NCI-H2227 treated with DMSO at 0.1 percent for 48 hours (cell line): ENCODE measurements at regions not wholly inside any gene's neighbourhood (a gene's known extent, or its start where the extent isn't known, plus 50 kb on each side); places are given as distances from the start of the nearest gene placed in this dataset.
"Not testable (repeated sequence)": the region's sequence is repeated elsewhere in the genome, so short reads cannot be mapped to it uniquely, and the experiment has no call there.

ENCODE experiments used
- DNase-seq: peaks from one replicate; lab custom pipeline; 2025; lab: John Stamatoyannopoulos, UW

DNA sequence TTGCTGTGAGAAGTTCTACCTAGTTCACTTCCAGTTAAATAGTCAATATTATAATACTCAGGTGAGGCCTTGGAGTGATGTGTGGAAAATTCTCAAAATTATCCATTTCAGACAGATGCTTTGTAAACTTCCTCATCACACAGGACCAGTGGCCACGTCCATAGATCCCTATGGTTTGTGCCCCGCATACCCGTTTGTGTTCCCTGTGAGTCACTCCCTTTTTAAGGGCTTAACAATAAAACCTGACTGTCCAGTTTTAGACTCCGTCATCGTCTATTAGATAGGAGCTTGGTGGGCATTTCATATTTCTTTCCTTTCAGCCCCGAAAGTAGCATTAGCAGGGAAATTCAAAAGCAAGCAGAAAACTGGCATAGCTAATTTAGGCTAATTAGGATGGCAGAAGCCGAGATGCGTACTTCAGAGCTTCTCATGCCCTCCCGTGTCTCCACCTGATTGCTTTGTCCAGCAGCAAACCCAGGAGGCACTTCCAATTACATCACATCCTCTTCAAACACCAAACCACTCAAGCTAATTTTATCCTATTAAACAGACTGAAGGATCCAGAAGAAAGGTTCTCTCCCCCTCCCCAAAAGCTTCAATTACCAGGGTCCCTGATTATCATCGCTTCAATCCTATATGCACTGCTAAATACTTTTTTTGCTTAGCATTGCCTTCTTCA is 186.6 kb upstream of the OTX2 start:
- DNase-seq = peak; percentile 47

DNA sequence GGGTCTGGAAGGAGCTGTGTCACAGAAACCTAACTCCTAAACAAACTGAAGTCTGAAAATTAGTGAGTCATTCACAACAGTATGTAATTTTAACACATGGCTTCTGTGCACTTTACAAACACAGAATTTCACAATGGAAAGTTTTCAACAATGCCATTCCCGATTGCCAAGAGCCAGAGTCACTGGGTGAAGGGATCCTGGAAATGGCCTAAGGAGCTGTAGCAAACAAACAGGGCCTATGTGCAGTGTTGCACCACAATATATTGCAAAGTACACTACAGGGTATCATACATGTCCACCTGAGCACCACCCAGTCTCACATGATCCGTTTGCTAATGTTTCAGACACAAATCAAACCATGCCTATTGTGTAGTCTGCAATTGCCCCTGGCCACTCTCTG is 184.7 kb upstream of the OTX2 start:
- no peak for DNase-seq

- no peak for DNase-seq
These were observed 182.1 kb upstream of the OTX2 start for GRCh38 chr14:56992332-56992820.

DNA sequence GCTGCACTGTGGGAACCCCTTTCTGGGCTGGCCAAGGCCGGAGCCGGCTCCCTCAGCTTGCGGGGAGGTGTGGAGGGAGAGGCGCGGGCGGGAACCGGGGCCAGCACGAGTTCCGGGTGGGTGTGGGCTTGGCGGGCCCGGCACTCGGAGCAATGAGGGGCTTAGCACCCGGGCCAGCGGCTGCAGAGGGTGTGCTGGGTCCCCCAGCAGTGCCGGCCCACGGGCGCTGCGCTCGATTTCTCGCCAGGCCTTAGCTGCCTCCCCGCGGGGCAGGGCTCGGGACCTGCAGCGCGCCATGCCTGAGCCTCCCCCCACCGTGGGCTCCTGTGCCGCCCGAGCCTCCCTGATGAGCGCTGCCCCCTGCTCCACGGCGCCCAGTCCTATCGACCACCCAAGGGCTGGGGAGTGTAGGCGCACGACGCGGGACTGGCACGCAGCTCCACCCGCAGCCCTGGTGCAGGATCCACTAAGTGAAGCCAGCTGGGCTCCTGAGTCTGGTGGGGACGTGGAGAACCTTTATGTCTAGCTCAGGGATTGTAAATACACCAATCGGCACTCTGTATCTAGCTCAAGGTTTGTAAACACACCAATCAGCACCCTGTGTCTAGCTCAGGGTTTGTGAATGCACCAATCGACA is 180.8 kb upstream of the OTX2 start:
- DNase-seq = not testable (repeated sequence)

GRCh38 chr14:56989359-56989758 is 179.1 kb upstream of the OTX2 start:
- no peak for DNase-seq

DNA sequence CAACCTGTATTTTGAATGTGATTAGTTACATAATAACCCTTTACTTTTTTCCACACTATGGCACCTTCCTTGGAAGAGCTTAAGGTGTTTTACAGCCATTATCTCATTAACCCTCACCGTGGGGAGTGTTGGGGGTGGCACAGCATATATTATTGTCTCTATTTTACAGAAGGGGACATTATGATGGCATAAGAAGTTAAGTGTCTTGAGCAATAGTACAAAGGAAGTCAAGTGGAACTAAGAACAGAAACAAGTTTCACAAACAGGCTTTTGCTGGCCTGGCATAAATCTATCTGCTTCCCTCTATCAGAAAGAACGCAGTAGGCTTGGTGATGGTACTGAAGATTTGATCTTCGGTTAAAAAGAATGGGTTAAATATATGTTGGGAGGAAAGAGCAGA is 169.7 kb upstream of the OTX2 start:
- DNase-seq = no peak

DNA sequence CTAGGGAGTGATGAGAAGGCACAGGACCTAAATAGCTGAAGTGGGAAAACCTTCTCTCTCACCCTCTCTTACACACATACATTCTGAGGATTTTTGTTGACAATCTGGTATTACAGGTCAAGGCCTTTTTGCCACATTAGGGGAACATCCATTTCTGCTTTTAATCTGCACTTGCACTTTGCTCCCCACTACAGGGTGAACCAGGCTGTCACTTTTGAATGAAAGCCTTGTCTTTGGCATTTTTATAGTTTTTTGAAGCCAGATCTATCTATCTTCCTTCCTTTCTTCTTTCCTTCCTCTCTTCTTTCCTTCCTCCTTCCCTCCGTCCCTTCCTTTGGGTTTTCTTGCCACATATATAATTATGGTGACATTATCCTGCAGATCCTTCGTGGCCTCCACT is 165.9 kb upstream of the OTX2 start:
- no peak for DNase-seq

- no peak for DNase-seq
These were observed 165.2 kb upstream of the OTX2 start for GRCh38 chr14:56975521-56975920.

DNA sequence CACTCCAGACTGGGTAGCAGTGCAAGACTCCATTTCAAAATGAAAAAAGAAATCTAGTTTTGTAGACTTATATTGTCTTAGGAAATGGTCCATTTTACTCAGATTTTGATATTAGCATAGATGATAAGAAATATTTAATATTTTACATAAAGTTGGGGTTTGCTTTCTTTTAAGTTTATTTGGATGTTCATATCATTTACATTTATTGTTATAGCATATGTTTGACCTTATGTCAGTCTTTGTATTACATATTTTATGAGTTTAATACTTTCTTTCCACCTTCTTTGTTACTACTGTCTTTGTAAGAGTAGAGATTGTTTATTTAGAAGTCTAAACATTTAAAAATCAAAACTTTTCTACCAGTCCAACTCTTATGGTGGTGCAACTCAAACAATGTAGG is 162.7 kb upstream of the OTX2 start:
- no peak for DNase-seq

DNA sequence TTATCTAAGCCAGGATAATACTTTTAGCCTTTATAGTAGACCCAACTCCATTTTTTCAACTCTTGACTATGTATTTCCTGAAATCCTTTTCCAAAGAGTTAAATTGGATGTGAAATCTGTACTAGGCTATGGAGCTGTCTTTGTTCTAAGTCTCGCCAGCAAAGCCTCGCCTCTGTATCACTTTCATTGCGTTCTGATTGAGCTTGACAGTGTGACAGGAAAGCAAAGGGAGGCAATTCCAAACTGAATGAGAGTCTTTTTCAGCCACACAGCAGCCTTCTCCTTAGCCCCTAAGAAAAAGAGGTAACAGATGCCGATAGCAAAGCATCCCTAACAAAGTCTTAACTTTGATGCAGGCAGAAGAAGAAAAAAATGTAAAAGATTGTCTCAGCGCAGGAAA is 154.6 kb upstream of the OTX2 start:
- DNase-seq = no peak

DNA sequence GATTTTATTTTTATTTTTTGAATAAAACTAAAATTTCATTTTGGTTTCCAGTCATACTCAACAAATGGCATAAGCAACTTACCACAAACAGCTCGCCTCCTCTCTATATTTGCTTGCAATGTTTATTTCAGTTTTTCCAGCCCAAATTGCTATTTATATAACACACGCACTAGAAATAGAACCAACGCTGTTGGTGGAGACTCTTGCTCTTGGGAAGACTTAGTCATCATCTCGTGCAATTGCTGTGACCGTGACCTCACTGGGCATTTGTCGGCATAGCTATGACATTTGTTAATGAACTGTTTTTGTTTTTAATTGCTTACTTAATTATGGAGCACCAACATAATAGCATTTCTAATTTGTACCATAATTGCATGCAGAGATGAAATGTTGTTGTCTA is 153.1 kb upstream of the OTX2 start:
- no peak for DNase-seq

DNA sequence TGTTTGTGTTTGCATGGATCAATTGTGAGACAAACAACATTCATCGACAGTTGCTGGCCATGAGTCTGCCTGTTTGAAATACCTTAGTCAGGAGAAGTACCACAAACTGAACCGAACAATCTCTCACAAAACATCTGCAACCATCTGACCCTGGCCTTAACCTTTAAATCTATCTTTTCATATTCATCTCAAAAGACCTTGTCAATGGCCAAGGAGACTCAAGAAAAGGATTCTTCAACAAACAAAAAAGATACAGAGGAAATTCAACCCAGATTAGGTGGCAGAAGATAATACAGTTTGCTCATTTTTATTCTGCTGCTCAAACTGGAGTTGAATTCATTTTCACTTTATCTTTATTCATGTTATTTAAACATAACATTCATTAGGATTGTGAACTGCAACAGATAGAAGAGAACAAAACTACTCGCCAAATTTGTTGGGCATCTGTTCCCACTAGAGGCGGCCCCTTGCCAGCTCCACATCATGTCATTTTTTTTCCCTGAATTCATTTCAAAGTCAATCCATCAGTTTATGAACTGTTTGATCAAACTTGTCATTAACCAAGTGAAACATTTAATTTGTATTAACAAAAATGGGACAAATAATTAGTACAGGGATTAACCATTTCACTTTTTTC is 152.3 kb upstream of the OTX2 start:
- no peak for DNase-seq

- no peak for DNase-seq
These were observed 149.6 kb upstream of the OTX2 start for GRCh38 chr14:56959869-56960268.

GRCh38 chr14:56959121-56959520 is 148.8 kb upstream of the OTX2 start:
- DNase-seq = no peak

DNA sequence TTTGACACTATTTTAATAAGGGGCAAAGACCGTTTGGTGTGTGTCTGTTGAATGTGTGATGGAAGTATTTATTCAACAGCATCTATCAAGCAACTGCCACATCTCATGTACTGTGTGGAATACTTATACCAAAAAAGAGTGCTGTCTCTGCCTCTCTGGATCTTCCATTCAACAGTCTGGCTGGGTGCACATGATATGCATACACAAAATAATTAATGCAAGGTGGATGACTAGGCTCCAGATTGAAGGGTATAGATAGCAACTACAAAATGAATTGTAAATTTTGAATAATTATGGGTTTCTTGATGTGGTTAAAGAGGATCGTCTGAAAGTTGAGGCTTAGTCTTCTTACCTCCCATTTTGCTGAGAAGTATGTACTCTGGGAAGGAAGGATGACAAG is 145.9 kb upstream of the OTX2 start:
- no peak for DNase-seq

GRCh38 chr14:56955745-56956144 is 145.5 kb upstream of the OTX2 start:
- DNase-seq = no peak

- no peak for DNase-seq
These were observed 143.6 kb upstream of the OTX2 start for GRCh38 chr14:56953884-56954283.

DNA sequence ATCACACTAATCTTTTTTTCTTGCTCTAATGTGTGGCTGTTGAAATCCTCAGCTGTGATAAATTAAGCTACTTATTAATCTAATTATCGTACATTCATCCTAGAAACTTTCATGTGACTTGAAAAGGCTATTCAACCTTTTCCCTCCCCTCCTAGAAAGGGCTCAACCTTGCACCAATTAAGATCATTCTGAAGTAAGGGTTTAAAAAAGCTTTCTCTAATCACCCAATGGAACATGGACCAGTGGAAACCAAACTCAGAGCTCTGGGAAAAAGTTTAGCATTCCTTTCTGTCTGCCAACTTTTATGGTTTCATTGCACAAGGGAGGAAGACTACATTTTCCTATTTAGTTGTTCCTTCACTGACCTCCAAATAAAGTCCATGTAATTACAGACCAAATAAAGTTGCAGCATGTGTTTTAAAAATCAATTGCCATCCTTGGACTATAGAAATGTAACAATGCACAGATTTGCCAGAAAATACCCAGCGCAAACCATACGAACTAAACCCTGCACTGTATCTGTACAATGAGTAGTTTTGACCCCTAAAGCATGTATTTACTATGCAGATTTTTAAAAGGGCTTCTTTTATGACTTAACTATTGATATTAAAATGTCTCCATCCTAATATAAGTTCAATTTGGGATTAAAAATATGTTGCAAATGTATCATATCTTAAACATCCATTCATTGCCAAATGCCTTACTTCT is 142.6 kb upstream of the OTX2 start:
- DNase-seq = no peak

DNA sequence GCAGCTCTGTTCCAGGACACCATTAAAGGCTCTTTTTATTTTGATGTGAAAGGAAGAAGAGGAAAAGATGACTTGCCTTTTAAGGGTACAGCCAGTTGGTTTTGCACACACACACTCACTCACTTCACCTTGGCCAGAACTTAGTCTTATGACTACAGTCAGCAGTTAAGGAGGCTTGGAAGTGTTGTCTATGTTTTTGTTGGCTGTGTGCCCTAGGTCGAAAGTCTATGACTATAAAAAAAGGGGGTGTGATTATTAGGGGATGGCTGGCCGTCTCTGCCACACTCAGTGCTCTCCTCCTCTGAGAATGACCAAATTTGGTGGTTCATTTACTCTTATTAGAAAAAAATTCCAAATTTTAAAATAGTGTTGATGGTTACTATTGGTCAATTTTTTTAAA is 139.5 kb upstream of the OTX2 start:
- DNase-seq = no peak

DNA sequence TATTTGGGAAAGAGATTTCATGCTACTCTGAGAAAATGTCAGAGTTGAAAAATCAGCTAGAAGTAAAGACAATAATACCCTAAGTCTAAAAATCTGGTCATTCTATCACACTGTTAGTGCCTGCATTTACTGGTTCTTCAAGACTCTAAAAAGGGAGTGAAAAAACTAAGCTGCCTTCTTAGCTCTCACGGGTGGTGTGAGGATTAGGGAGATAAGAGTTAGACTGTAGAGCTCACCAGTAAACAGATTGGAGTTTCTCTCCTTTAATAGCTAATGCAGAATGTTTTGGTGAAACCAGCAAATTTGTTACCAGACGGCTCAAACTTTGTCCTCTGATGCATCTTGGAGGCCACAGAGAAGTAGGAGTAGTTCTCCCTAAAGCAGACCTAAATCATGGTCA is 135.0 kb upstream of the OTX2 start:
- DNase-seq = no peak

DNA sequence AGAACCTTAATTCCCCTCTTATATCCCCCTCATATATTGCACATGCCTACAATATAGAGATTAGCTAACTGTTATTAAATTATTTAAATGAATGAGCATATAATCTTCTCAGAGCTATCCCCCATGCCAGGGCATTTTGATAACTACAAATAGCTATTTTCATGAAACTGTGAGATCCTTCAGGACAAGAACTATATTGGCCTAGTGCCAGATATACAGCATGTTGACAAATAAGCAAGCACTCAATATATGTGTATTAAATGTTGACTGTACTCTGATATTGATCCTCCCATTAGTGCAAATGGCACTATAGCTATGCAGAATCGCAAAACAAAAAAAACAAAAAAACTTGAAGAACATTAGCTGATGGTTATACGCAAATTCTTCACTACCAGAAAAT is 134.1 kb upstream of the OTX2 start:
- no peak for DNase-seq

GRCh38 chr14:56933446-56933845 is 123.2 kb upstream of the OTX2 start:
- no peak for DNase-seq
